Parathyroid adenoma (tissue), 2 donors: ENCODE measurements at regions not wholly inside any gene's neighbourhood (a gene's known extent, or its start where the extent isn't known, plus 50 kb on each side); places are given as distances from the start of the nearest gene placed in this dataset.

Experiments
- H2AFZ ChIP-seq: fragments of 300-600 bp; sonication (generic); one replicate; pipeline ENCODE4 v1.7.0; 2017; ENCODE audit warnings: antibody characterized with exemption, mild to moderate bottlenecking
- H3K27ac ChIP-seq: fragments of 300-600 bp; sonication (generic); one replicate; pipeline ENCODE4 v1.7.0; 2017
- H3K27me3 ChIP-seq: fragments of 300-600 bp; sonication (generic); one replicate; pipeline ENCODE4 v1.7.0; 2017; ENCODE audit warnings: low read length; ENCODE audit not compliant: control insufficient read depth, insufficient read depth
- H3K36me3 ChIP-seq: fragments of 300-600 bp; sonication (generic); one replicate; pipeline ENCODE4 v1.7.0; 2017; ENCODE audit warnings: low read length; ENCODE audit not compliant: control insufficient read depth, insufficient read depth
- H3K4me1 ChIP-seq: fragments of 300-600 bp; sonication (generic); one replicate; pipeline ENCODE4 v1.7.0; 2017; ENCODE audit warnings: control low read depth
- H3K4me2 ChIP-seq: fragments of 300-600 bp; sonication (generic); one replicate; pipeline ENCODE4 v1.7.0; 2017; ENCODE audit warnings: low read length
- H3K4me3 ChIP-seq: fragments of 300-600 bp; sonication (generic); one replicate; pipeline ENCODE4 v1.7.0; 2017; ENCODE audit warnings: low read depth, low read length
- H3K79me2 ChIP-seq: fragments of 300-600 bp; sonication (generic); one replicate; pipeline ENCODE4 v1.7.0; 2017; ENCODE audit warnings: control low read depth
- H3K9ac ChIP-seq: fragments of 300-600 bp; sonication (generic); one replicate; pipeline ENCODE4 v1.7.0; 2017; ENCODE audit warnings: mild to moderate bottlenecking
- H3K9me3 ChIP-seq: fragments of 300-600 bp; sonication (generic); one replicate; pipeline ENCODE4 v1.7.0; 2017; ENCODE audit warnings: low read length; ENCODE audit not compliant: control insufficient read depth
- TF ChIP-seq, protein P1 (sequence below): fragments of 300-600 bp; sonication (generic); IDR thresholded peaks from one replicate; pipeline ENCODE4 v1.7.0; 2017; ENCODE audit warnings: antibody characterized with exemption, mild to moderate bottlenecking
- donor health status: primary hyperparathyroidism.

DNA sequence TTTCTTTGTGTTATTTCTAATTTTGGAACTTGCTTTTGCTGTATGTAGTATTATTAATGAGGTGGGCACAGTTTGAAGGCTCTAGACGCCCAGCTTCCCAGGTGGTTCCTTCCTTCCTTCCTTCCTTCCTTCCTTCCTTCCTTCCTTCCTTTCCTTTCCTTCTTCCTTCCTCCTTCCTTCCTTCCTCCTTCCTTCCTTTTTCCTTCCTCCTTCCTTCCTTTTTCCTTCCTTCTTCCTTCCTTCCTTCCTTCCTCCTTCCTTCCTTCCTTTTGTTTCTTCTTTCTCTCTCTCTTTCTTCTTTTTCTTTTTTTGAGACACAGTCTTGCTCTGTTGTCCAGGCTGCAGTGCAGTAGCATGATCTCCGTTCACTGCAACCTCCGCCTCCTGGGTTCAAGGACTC lies 906.7 kb downstream of the AACS start:
- Histone ChIP-seq H3K9me3 (no peaks in the 10 kb centered on the region), H3K79me2 (no peaks in the 10 kb centered on the region), H3K27me3 (no peaks in the 10 kb centered on the region), H3K36me3 (no peaks in the 10 kb centered on the region), H2AFZ (no peak overlapping the region), H3K27ac (no peak overlapping the region), H3K4me2 (no peak overlapping the region), H3K9ac (no peak overlapping the region), H3K4me3 (no peak overlapping the region), H3K4me1 (no peaks in the 10 kb centered on the region)
- TF ChIP-seq, protein P1, sequence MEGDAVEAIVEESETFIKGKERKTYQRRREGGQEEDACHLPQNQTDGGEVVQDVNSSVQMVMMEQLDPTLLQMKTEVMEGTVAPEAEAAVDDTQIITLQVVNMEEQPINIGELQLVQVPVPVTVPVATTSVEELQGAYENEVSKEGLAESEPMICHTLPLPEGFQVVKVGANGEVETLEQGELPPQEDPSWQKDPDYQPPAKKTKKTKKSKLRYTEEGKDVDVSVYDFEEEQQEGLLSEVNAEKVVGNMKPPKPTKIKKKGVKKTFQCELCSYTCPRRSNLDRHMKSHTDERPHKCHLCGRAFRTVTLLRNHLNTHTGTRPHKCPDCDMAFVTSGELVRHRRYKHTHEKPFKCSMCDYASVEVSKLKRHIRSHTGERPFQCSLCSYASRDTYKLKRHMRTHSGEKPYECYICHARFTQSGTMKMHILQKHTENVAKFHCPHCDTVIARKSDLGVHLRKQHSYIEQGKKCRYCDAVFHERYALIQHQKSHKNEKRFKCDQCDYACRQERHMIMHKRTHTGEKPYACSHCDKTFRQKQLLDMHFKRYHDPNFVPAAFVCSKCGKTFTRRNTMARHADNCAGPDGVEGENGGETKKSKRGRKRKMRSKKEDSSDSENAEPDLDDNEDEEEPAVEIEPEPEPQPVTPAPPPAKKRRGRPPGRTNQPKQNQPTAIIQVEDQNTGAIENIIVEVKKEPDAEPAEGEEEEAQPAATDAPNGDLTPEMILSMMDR = no peak

DNA sequence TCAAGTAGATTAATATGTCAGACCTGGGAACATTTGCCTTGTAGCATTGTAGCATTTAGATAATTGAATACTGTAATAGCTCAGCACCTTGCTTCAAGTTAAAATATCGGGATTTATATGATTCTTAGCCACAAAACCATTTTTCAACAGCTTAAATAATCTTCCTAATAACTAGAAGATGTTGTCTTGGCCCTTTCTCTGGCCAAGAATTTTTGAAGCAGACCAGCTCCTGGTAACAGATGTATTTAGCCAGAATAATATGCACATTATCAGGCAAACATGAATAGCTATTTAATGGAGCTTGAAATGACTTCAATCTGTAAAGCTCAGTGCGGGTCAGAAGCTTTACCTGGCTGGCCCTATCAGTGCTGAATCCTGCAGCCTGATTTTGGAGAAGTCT lies 913.1 kb downstream of the AACS start:
- Histone ChIP-seq H3K36me3 (no peaks in the 10 kb centered on the region), H3K27ac (no peak overlapping the region), H3K4me2 (no peak overlapping the region), H3K79me2 (no peaks in the 10 kb centered on the region), H3K9ac (no peak overlapping the region), H2AFZ (no peak overlapping the region), H3K27me3 (no peaks in the 10 kb centered on the region), H3K4me1 (no peaks in the 10 kb centered on the region), H3K4me3 (no peak overlapping the region), H3K9me3 (no peaks in the 10 kb centered on the region)
- TF ChIP-seq, protein P1 = no peak

DNA sequence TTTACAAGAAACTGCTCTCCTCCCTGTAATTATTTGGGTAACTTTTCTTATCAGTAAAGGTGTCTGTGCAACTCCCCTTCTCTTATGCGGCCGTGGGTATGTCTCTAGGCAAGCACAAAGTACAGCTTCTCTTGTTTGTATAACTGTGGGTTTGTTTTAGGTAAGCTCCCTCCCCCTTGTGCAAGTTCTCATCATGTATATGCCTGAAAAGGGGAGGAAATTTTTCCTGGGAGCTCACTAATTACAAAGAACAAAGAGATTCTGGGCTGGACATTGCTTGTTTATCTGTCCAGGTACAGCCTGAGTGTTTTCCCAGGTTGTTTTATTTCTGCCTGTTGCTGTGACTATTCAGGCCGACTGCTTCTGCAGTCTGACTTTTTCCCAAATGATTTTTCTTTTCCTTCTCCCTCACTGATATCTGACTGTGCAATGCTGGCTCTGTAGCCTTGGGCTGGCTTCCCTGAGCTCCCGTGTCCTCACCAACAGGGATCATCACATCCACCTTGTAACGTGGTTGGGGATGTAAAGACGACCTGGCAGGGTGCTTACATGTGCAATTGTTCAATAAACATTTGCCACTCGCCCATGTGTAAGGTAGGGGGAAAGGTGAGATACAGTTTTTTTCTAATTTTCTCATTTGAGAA lies 916.5 kb downstream of the AACS start:
- Histone ChIP-seq H3K27ac (no peak overlapping the region), H3K9ac (no peak overlapping the region), H2AFZ (no peak overlapping the region), H3K4me3 (no peak overlapping the region), H3K79me2 (no peaks in the 10 kb centered on the region), H3K36me3 (no peaks in the 10 kb centered on the region), H3K9me3 (no peaks in the 10 kb centered on the region), H3K4me1 (no peaks in the 10 kb centered on the region), H3K27me3 (no peaks in the 10 kb centered on the region), H3K4me2 (no peak overlapping the region)
- TF ChIP-seq, protein P1 = no peak

DNA sequence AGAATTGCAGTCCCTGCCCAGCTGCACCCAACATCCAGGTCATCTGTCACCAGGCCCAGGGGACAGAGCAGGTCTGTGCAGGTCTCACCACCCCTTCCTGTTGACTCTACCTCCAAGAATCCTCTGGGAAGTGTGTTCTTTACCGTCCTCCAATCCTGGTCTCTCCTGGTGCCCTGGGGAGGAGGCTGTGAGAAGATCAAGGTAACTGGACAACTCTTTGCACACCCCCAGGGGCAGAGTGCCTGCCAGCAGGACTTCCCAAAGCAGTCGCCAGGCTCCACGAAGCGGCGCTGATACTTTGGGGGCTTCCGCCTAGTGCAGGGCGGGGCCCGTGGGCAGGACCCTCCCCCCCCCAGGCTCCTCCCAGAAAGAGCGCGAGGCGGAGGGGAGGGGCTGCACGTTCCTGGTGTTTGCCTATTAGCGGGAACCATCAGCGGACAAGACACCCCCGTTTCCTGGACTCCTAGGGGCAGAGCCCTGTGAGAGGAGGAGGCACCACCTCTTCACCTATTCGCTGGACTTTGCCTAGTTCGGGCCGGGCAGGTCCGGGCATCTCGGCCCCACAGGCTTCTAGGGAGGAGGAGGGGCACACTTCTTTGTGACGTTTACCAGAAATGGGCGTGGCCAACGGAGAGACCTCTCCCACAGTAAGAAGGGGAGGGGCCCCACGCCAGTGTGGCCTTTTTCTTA lies 918.0 kb downstream of the AACS start:
- Histone ChIP-seq H3K27me3 (no peaks in the 10 kb centered on the region), H3K9ac (no peak overlapping the region), H3K4me2 (peak overlapping the region; percentile 2), H3K4me1 (no peaks in the 10 kb centered on the region), H3K79me2 (no peaks in the 10 kb centered on the region), H3K27ac (no peak overlapping the region), H3K36me3 (no peaks in the 10 kb centered on the region), H3K4me3 (no peak overlapping the region), H3K9me3 (no peaks in the 10 kb centered on the region), H2AFZ (no peak overlapping the region)
- TF ChIP-seq, protein P1 = no peak
